Breast epithelium (tissue), 3 donors: ENCODE measurements at regions not wholly inside any gene's neighbourhood (a gene's known extent, or its start where the extent isn't known, plus 50 kb on each side); places are given as distances from the start of the nearest gene placed in this dataset.

ENCODE experiments used
- CTCF ChIP-seq, 3 donors: fragments of 450-650 bp; IDR thresholded peaks; one replicate each; pipeline ENCODE4 v1.5.1; 2016 to 2017; ENCODE audit warnings: antibody characterized with exemption in 3 of 3, mild to moderate bottlenecking in 3 of 3, moderate library complexity in 3 of 3
- POLR2A ChIP-seq: fragments of 450-650 bp; IDR thresholded peaks from one replicate; pipeline ENCODE4 v1.6.1; 2016; ENCODE audit warnings: antibody characterized with exemption, mild to moderate bottlenecking, moderate library complexity
- POLR2AphosphoS5 ChIP-seq, 3 donors: sonication (generic); formaldehyde crosslinking; IDR thresholded peaks; one replicate each; pipeline ENCODE4 v1.6.1; 2017; ENCODE audit warnings: antibody characterized with exemption in 3 of 3

- no peak for TF ChIP-seq CTCF (IDR thresholded peaks at IDR 0.05)
- no peak for TF ChIP-seq POLR2AphosphoS5 (IDR thresholded peaks at IDR 0.05)
- no peak for TF ChIP-seq POLR2A
Observed at GRCh38 chr11:109865548-109866186, 227.5 kb upstream of the ZC3H12C start.
